ENCODE measurements at regions not wholly inside any gene's neighbourhood (a gene's known extent, or its start where the extent isn't known, plus 50 kb on each side); places are given as distances from the start of the nearest gene placed in this dataset.

DNA sequence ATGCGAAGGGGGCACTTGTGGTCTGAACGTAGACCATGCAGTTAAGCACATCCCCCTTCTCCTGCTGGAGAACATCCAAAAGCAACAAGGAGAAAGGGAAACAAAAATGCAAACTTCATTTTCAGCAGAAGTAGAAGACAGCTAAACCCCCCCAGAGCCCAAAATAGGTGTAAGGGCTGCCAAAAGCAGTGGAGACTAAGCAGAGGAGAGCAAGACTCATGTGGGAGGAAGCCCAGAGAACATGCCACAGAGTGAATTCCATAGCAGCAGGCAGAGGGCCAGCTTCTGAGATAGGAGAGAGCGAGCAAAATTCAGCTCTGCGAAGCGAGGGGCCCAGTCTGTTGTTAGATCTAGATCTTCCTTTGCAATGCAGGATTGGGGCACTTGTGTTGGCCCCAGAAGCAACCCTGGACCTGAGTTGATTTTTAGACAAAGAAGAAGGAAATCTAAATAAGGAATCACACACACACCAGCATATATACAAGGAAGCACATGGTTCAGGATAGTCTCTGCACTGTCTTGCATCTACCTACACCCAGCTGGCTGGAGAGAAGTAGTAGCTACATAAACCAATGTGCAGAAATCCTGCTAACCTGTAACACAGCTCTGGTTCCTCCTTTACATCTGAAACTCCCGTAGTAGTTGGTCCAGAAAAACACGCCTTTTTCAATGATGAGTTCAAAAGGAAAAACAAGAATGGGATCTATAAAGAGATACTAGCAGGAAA, 199.6 kb downstream of the SPRY2 start:
- H3K27me3 ChIP-seq (ENCODE audit: control insufficient read depth, insufficient read depth, low read length): no peaks in the 10 kb centered on the region
- no peak overlapping the region for H3K4me3 ChIP-seq (ENCODE audit: insufficient read depth, low read depth, low read length)
- DNase-seq: no peak
- H3K36me3 ChIP-seq (replicated peaks; ENCODE audit: control insufficient read depth, insufficient read depth, low read length): no peaks in the 10 kb centered on the region

DNA sequence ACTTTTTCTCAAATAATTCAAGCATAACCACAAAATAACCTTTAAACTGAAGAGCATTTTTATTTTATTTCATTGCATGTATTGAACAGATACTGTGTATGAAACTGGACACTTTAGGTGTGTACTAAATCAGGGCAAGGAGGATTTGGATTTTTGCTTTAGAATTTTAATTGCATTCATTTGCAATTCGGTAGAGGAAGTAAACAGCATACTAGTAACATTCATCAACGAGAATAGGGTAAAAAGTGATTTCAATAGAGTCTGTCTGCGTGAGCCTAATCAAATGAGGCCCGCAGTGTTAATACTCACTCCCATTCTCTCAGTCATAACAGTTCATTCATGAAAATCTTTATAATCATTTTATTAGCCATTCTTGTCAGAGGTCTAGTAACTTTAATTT, 200.2 kb downstream of the SPRY2 start:
- Histone ChIP-seq H3K36me3 (replicated peaks; ENCODE audit: control insufficient read depth, insufficient read depth, low read length) (no peaks in the 10 kb centered on the region), H3K27me3 (ENCODE audit: control insufficient read depth, insufficient read depth, low read length) (no peaks in the 10 kb centered on the region), H3K4me3 (ENCODE audit: insufficient read depth, low read depth, low read length) (no peak overlapping the region)
- no peak for DNase-seq

DNA sequence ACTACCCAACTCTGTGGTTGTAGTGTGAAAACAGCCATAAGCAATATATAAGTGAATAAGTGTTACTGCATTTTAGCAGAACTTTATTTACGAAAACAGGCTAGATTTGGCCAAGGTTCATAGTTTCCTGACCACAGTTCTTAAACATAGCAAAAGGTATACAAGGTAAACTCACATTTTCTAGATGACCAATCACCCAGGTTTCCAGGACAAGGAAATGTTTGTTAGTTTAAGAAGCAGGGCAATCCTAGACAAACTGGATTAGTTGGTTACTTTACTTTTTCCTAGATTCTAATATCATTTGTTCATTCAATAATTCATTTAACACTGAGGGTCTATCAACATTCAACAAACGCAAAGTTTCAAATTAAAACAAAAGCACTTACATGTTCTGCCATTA, 201.7 kb downstream of the SPRY2 start:
- Histone ChIP-seq H3K4me3 (ENCODE audit: insufficient read depth, low read depth, low read length) (no peak overlapping the region), H3K27me3 (ENCODE audit: control insufficient read depth, insufficient read depth, low read length) (no peaks in the 10 kb centered on the region), H3K36me3 (replicated peaks; ENCODE audit: control insufficient read depth, insufficient read depth, low read length) (no peaks in the 10 kb centered on the region)
- DNase-seq: no peak

DNA sequence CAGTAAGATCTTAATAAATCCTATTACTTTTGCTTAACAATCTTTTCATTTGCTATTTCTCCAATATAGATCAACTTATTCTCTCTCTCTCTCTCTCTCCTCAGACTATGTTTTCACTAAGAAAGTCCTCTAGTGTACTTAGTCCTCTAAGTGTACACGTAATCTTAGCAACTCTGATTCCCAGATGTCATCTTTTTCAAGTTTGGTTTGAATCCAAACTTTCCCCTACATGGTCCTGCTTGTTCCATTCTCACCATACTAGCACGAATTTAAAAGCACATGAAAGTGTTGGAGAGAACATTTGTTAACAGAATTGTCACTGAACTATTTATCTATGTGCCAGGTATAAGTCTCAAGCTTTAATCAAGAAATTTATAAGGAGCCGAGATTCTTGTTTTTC, 202.9 kb downstream of the SPRY2 start:
- DNase-seq: no peak
- Histone ChIP-seq H3K4me3 (ENCODE audit: insufficient read depth, low read depth, low read length) (no peak overlapping the region), H3K36me3 (replicated peaks; ENCODE audit: control insufficient read depth, insufficient read depth, low read length) (no peaks in the 10 kb centered on the region), H3K27me3 (ENCODE audit: control insufficient read depth, insufficient read depth, low read length) (no peaks in the 10 kb centered on the region)

GRCh38 chr13:80134346-80134745, 206.6 kb downstream of the SPRY2 start:
- no peaks in the 10 kb centered on the region for H3K36me3 ChIP-seq (replicated peaks; ENCODE audit: control insufficient read depth, insufficient read depth, low read length)
- H3K4me3 ChIP-seq (ENCODE audit: insufficient read depth, low read depth, low read length): no peak overlapping the region
- DNase-seq: no peak
- no peaks in the 10 kb centered on the region for H3K27me3 ChIP-seq (ENCODE audit: control insufficient read depth, insufficient read depth, low read length)

DNA sequence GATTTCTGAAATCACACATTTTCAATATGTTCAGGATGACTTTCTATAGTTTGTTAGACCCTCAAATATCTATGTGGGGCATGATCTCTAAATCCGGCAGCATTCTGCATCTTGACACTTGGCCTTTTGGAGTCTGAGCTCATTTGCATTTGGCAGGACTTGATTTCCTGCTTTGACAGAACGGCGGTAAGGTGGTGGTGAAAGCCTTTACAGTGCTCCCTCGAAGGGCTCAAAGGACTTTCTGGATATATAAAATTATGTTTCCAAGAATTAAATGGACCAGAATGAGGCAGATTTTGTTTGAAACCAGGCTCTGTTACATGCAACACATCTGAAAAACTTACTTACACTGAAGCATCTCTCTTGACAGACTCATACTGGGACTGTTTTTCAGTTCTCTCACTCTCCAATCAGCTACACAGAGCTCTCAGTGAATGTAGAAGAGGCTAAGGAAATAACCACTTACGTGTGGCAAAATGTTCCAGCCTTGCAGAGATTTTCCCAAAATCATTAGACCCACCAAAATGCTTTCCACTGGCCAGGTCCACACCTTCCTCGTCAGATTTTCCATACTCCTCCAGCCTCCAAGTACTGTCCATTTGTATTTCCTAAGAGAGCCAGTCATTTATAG, 207.2 kb downstream of the SPRY2 start:
- no peak overlapping the region for H3K4me3 ChIP-seq (ENCODE audit: insufficient read depth, low read depth, low read length)
- H3K27me3 ChIP-seq (ENCODE audit: control insufficient read depth, insufficient read depth, low read length): no peaks in the 10 kb centered on the region
- DNase-seq: no peak
- no peaks in the 10 kb centered on the region for H3K36me3 ChIP-seq (replicated peaks; ENCODE audit: control insufficient read depth, insufficient read depth, low read length)

- H3K36me3 ChIP-seq (replicated peaks; ENCODE audit: control insufficient read depth, insufficient read depth, low read length): no peaks in the 10 kb centered on the region
- no peak for DNase-seq
- no peak overlapping the region for H3K4me3 ChIP-seq (ENCODE audit: insufficient read depth, low read depth, low read length)
- H3K27me3 ChIP-seq (ENCODE audit: control insufficient read depth, insufficient read depth, low read length): no peaks in the 10 kb centered on the region
Observed at GRCh38 chr13:80132741-80133601, 208.0 kb downstream of the SPRY2 start.

- no peak overlapping the region for H3K4me3 ChIP-seq (ENCODE audit: insufficient read depth, low read depth, low read length)
- no peak for DNase-seq
- no peaks in the 10 kb centered on the region for H3K27me3 ChIP-seq (ENCODE audit: control insufficient read depth, insufficient read depth, low read length)
Observed at GRCh38 chr13:80131204-80131603, 209.7 kb downstream of the SPRY2 start.

DNA sequence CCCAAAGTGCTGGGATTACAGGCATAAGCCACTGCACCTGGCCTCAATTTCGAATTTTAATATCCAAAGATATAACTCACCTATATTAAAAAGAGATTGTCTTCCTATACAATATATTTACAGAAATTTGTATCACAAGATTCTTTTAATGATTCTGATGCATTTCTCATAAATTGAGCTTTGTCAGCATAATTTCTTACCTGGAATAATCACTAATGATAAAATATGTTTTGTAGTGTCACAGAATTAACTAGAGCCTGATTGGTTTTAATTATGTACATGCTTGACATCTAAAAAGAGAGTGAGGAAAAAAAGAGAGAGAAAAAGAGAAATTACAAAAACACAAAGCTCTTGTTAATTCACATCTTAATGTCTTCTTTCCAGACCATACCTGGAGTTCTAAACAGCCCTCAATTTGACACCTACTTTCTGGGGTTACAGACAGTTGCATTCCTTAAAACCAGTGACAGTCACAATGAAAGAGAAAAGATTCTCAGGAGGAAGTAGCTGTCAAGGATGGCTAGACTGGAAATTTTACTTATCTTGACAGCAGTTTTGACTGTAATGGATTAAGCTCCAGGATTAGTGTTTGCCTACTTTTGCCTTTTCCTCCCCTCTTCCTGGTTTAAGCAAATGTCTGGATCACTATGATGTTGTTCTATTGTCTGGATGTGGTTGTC, 214.4 kb downstream of the SPRY2 start:
- H3K36me3 ChIP-seq (replicated peaks; ENCODE audit: control insufficient read depth, insufficient read depth, low read length): no peaks in the 10 kb centered on the region
- H3K4me3 ChIP-seq (ENCODE audit: insufficient read depth, low read depth, low read length): no peak overlapping the region
- no peaks in the 10 kb centered on the region for H3K27me3 ChIP-seq (ENCODE audit: control insufficient read depth, insufficient read depth, low read length)
- DNase-seq: no peak

More at GRCh38 chr13:80131204-80131603, 209.7 kb downstream of the SPRY2 start:
- H3K36me3 ChIP-seq (replicated peaks; ENCODE audit: control insufficient read depth, insufficient read depth, low read length): no peaks in the 10 kb centered on the region

GRCh38 chr13:80123945-80124344, 217.0 kb downstream of the SPRY2 start:
- Histone ChIP-seq H3K27me3 (ENCODE audit: control insufficient read depth, insufficient read depth, low read length) (no peaks in the 10 kb centered on the region), H3K36me3 (replicated peaks; ENCODE audit: control insufficient read depth, insufficient read depth, low read length) (no peaks in the 10 kb centered on the region), H3K4me3 (ENCODE audit: insufficient read depth, low read depth, low read length) (no peak overlapping the region)
- DNase-seq: no peak

- Histone ChIP-seq H3K4me3 (ENCODE audit: insufficient read depth, low read depth, low read length) (no peak overlapping the region), H3K27me3 (ENCODE audit: control insufficient read depth, insufficient read depth, low read length) (no peaks in the 10 kb centered on the region), H3K36me3 (replicated peaks; ENCODE audit: control insufficient read depth, insufficient read depth, low read length) (no peaks in the 10 kb centered on the region)
- DNase-seq: no peak
Observed at GRCh38 chr13:80121038-80121437, 219.9 kb downstream of the SPRY2 start.

- no peaks in the 10 kb centered on the region for H3K36me3 ChIP-seq (replicated peaks; ENCODE audit: control insufficient read depth, insufficient read depth, low read length)
- DNase-seq: no peak
- H3K4me3 ChIP-seq (ENCODE audit: insufficient read depth, low read depth, low read length): no peak overlapping the region
- H3K27me3 ChIP-seq (ENCODE audit: control insufficient read depth, insufficient read depth, low read length): no peaks in the 10 kb centered on the region
Observed at GRCh38 chr13:80118506-80118905, 222.4 kb downstream of the SPRY2 start.

GRCh38 chr13:80118099-80118498, 222.8 kb downstream of the SPRY2 start:
- no peak for DNase-seq
- H3K27me3 ChIP-seq (ENCODE audit: control insufficient read depth, insufficient read depth, low read length): no peaks in the 10 kb centered on the region
- no peak overlapping the region for H3K4me3 ChIP-seq (ENCODE audit: insufficient read depth, low read depth, low read length)
- no peaks in the 10 kb centered on the region for H3K36me3 ChIP-seq (replicated peaks; ENCODE audit: control insufficient read depth, insufficient read depth, low read length)

GRCh38 chr13:80117515-80117914, 223.4 kb downstream of the SPRY2 start:
- no peaks in the 10 kb centered on the region for H3K36me3 ChIP-seq (replicated peaks; ENCODE audit: control insufficient read depth, insufficient read depth, low read length)
- no peaks in the 10 kb centered on the region for H3K27me3 ChIP-seq (ENCODE audit: control insufficient read depth, insufficient read depth, low read length)
- DNase-seq: no peak
- no peak overlapping the region for H3K4me3 ChIP-seq (ENCODE audit: insufficient read depth, low read depth, low read length)
